ENCODE measurements at regions not wholly inside any gene's neighbourhood (a gene's known extent, or its start where the extent isn't known, plus 50 kb on each side); places are given as distances from the start of the nearest gene placed in this dataset.

DNA sequence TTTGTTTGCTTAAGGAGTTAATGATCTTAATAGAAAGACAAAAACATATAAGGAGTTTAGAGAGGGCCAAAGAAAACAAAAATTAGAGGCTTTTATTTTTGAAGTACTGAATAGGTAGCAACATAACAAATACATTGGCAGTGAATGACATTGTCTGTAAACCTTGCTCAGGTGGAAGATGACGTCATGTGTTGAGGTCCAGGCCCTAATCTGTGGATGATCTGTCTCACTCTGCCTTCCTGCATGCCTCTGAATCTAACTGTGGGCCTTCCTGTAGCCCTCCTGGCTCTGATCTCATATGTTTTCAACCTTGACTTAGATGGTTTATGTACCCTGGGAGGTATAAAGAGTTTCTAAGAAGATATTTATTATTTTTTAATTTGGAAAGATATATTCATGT lies 58.1 kb upstream of the DYNAP start:
- H3K9ac ChIP-seq (ENCODE audit: low read length): no peak overlapping the region
- H3K9me3 ChIP-seq (ENCODE audit: control insufficient read depth, low read length): peaks cover 12% of the 10 kb centered on the region
- H3K27me3 ChIP-seq (replicated peaks; ENCODE audit: control insufficient read depth, insufficient read depth, low read length): peaks cover 9% of the 10 kb centered on the region
- no peak for DNase-seq (ENCODE audit: low read depth)
- no peak overlapping the region for H3K4me3 ChIP-seq (ENCODE audit: low read length)
- H3K36me3 ChIP-seq (ENCODE audit: control insufficient read depth, insufficient read depth, low read length, severe bottlenecking): no peaks in the 10 kb centered on the region
- no peaks in the 10 kb centered on the region for H3K4me1 ChIP-seq (ENCODE audit: control insufficient read depth, insufficient read depth, low read length)

All from adipocyte (in vitro differentiated cells).